SK-N-SH treated with all-trans-retinoic acid at 6 μM for 48 hours (cell line): ENCODE measurements at regions not wholly inside any gene's neighbourhood (a gene's known extent, or its start where the extent isn't known, plus 50 kb on each side); places are given as distances from the start of the nearest gene placed in this dataset.

Experiments
- ATAC-seq: fragments of 200-7000 bp; cut with Tn5 transposase; 3 replicates; pipeline ENCODE4 v1.9.1; 2020; ENCODE audit warnings: mild to moderate bottlenecking, moderate library complexity
- ARNTL ChIP-seq: fragments of 450-650 bp; formaldehyde crosslinking; IDR thresholded peaks from 2 replicates; pipeline ENCODE4 v1.5.0; 2020; ENCODE audit warnings: low read depth, mild to moderate bottlenecking, moderate library complexity, borderline replicate concordance
- BACH2 ChIP-seq: fragments of 250-450 bp; sonication (Bioruptor Pico); IDR thresholded peaks from 2 replicates; pipeline ENCODE4 v1.9.0; 2021; ENCODE audit warnings: mild to moderate bottlenecking, borderline replicate concordance
- CSDC2 ChIP-seq: fragments of 250-450 bp; sonication (Bioruptor Pico); IDR thresholded peaks from 2 replicates; pipeline ENCODE4 v1.5.0; 2020; ENCODE audit warnings: mild to moderate bottlenecking, moderate library complexity
- CSRNP3 ChIP-seq: fragments of 250-450 bp; sonication (Bioruptor Pico); IDR thresholded peaks from 2 replicates; pipeline ENCODE4 v1.5.1; 2021; ENCODE audit warnings: mild to moderate bottlenecking, moderate library complexity
- ESRRG ChIP-seq: fragments of 250-450 bp; sonication (Bioruptor Pico); IDR thresholded peaks from 2 replicates; pipeline ENCODE4 v1.6.1; 2021; ENCODE audit warnings: mild to moderate bottlenecking
- GLIS3 ChIP-seq: fragments of 250-450 bp; sonication (Bioruptor Pico); IDR thresholded peaks from 2 replicates; pipeline ENCODE4 v1.5.0; 2020; ENCODE audit warnings: mild to moderate bottlenecking, moderate library complexity
- ISL1 ChIP-seq: fragments of 250-450 bp; sonication (Bioruptor Pico); IDR thresholded peaks from 2 replicates; pipeline ENCODE4 v2.1.2; 2022; ENCODE audit warnings: mild to moderate bottlenecking, moderate library complexity
- OSR1 ChIP-seq: fragments of 250-450 bp; sonication (Bioruptor Pico); IDR thresholded peaks from 2 replicates; pipeline ENCODE4 v1.8.0; 2022; ENCODE audit warnings: moderate library complexity, mild to moderate bottlenecking, inconsistent platforms
- PATZ1 ChIP-seq: fragments of 250-450 bp; sonication (Bioruptor Pico); IDR thresholded peaks from 2 replicates; pipeline ENCODE4 v1.8.0; 2020; ENCODE audit warnings: mild to moderate bottlenecking, moderate library complexity, borderline replicate concordance
- PPARA ChIP-seq: fragments of 250-450 bp; sonication (Bioruptor Pico); IDR thresholded peaks from 2 replicates; pipeline ENCODE4 v1.5.0; 2020; ENCODE audit warnings: mild to moderate bottlenecking, borderline replicate concordance
- RARB ChIP-seq: fragments of 250-450 bp; sonication (Bioruptor Pico); IDR thresholded peaks from 2 replicates; pipeline ENCODE4 v1.8.0; 2021; ENCODE audit warnings: mild to moderate bottlenecking, moderate library complexity
- SNAI2 ChIP-seq: fragments of 250-450 bp; sonication (Bioruptor Pico); IDR thresholded peaks from 2 replicates; pipeline ENCODE4 v1.5.0; 2020; ENCODE audit warnings: mild to moderate bottlenecking, moderate library complexity
- TCF4 ChIP-seq: fragments of 250-450 bp; sonication (Bioruptor Pico); IDR thresholded peaks from 2 replicates; pipeline ENCODE4 v1.8.0; 2021; ENCODE audit warnings: mild to moderate bottlenecking, moderate library complexity, borderline replicate concordance
- ZC3H10 ChIP-seq: fragments of 250-450 bp; sonication (Bioruptor Pico); IDR thresholded peaks from 2 replicates; pipeline ENCODE4 v1.5.1; 2021; ENCODE audit warnings: mild to moderate bottlenecking, moderate library complexity
- ZFP3 ChIP-seq: fragments of 250-450 bp; sonication (Bioruptor Pico); IDR thresholded peaks from 2 replicates; pipeline ENCODE4 v1.5.0; 2020; ENCODE audit warnings: mild to moderate bottlenecking, moderate library complexity
- ZFP30 ChIP-seq: fragments of 450-650 bp; formaldehyde crosslinking; IDR thresholded peaks from 2 replicates; pipeline ENCODE4 v1.5.0; 2022; ENCODE audit warnings: mild to moderate bottlenecking, moderate library complexity
- ZNF70 ChIP-seq: fragments of 450-650 bp; formaldehyde crosslinking; IDR thresholded peaks from 2 replicates; pipeline ENCODE4 v1.5.0; 2020; ENCODE audit warnings: mild to moderate bottlenecking, moderate library complexity
- ZNF8 ChIP-seq: fragments of 450-650 bp; formaldehyde crosslinking; IDR thresholded peaks from 2 replicates; pipeline ENCODE4 v1.5.0; 2020; ENCODE audit warnings: mild to moderate bottlenecking, moderate library complexity
- TF ChIP-seq, protein P1 (sequence below): fragments of 250-450 bp; sonication (Bioruptor Pico); IDR thresholded peaks from 2 replicates; pipeline ENCODE4 v1.5.1; 2020; ENCODE audit warnings: low read depth, mild to moderate bottlenecking, moderate library complexity
- TF ChIP-seq, protein P2 (sequence below): fragments of 250-450 bp; sonication (Bioruptor Pico); IDR thresholded peaks from 2 replicates; pipeline ENCODE4 v1.8.0; 2021; ENCODE audit warnings: low read depth, mild to moderate bottlenecking, moderate library complexity, borderline replicate concordance

GRCh38 chr4:124199185-124199584 is 513.3 kb downstream of the ANKRD50 start (continued):
- TF ChIP-seq PATZ1 (CRISPR knock-in tag) = no peak

GRCh38 chr4:124199755-124200154 is 512.8 kb downstream of the ANKRD50 start:
- no peak for TF ChIP-seq ZC3H10 (CRISPR knock-in tag)
- TF ChIP-seq ARNTL (CRISPR knock-in tag) = no peak
- TF ChIP-seq ZNF8 = no peak
- no peak for TF ChIP-seq RARB
- no peak for TF ChIP-seq CSRNP3 (CRISPR knock-in tag)
- no peak for TF ChIP-seq PATZ1 (CRISPR knock-in tag)
- no peak for TF ChIP-seq BACH2 (CRISPR knock-in tag)
- TF ChIP-seq TCF4 = no peak
- TF ChIP-seq ZFP3 (CRISPR knock-in tag) = no peak
- TF ChIP-seq ZNF70 (CRISPR knock-in tag) = no peak
- no peak for TF ChIP-seq ESRRG (CRISPR knock-in tag)
- TF ChIP-seq, protein P1, sequence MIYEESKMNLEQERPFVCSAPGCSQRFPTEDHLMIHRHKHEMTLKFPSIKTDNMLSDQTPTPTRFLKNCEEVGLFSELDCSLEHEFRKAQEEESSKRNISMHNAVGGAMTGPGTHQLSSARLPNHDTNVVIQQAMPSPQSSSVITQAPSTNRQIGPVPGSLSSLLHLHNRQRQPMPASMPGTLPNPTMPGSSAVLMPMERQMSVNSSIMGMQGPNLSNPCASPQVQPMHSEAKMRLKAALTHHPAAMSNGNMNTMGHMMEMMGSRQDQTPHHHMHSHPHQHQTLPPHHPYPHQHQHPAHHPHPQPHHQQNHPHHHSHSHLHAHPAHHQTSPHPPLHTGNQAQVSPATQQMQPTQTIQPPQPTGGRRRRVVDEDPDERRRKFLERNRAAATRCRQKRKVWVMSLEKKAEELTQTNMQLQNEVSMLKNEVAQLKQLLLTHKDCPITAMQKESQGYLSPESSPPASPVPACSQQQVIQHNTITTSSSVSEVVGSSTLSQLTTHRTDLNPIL (CRISPR knock-in tag) = no peak
- no peak for TF ChIP-seq OSR1 (CRISPR knock-in tag)
- no peak for TF ChIP-seq CSDC2 (CRISPR knock-in tag)
- TF ChIP-seq ISL1 = no peak
- no peak for TF ChIP-seq PPARA (CRISPR knock-in tag)
- peak; percentile 60 for ATAC-seq

- no peak for TF ChIP-seq CSDC2 (CRISPR knock-in tag)
- TF ChIP-seq SNAI2 (CRISPR knock-in tag) = no peak
- no peak for TF ChIP-seq OSR1 (CRISPR knock-in tag)
- TF ChIP-seq ARNTL (CRISPR knock-in tag) = no peak
- no peak for TF ChIP-seq ZFP3 (CRISPR knock-in tag)
- TF ChIP-seq, protein P2, sequence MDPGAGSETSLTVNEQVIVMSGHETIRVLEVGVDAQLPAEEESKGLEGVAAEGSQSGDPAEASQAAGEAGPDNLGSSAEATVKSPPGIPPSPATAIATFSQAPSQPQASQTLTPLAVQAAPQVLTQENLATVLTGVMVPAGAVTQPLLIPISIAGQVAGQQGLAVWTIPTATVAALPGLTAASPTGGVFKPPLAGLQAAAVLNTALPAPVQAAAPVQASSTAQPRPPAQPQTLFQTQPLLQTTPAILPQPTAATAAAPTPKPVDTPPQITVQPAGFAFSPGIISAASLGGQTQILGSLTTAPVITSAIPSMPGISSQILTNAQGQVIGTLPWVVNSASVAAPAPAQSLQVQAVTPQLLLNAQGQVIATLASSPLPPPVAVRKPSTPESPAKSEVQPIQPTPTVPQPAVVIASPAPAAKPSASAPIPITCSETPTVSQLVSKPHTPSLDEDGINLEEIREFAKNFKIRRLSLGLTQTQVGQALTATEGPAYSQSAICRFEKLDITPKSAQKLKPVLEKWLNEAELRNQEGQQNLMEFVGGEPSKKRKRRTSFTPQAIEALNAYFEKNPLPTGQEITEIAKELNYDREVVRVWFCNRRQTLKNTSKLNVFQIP (CRISPR knock-in tag) = no peak
- TF ChIP-seq ZFP30 = no peak
- no peak for TF ChIP-seq ZNF8
- no peak for TF ChIP-seq PATZ1 (CRISPR knock-in tag)
- no peak for TF ChIP-seq ISL1
- TF ChIP-seq GLIS3 (CRISPR knock-in tag) = no peak
Measured at GRCh38 chr4:124201636-124202035, 510.9 kb downstream of the ANKRD50 start.

More at GRCh38 chr4:124201636-124202035, 510.9 kb downstream of the ANKRD50 start:
- no peak for ATAC-seq
